H1 (cell line): ENCODE measurements at regions not wholly inside any gene's neighbourhood (a gene's known extent, or its start where the extent isn't known, plus 50 kb on each side); places are given as distances from the start of the nearest gene placed in this dataset.

Experiments used
- CTCF ChIP-seq, 3 experiments: IDR thresholded peaks; 1 replicate in 2 of 3; 2 replicates in 1 of 3; pipeline versions ENCODE4 v1.5.1 to v1.6.1; 2011; ENCODE audit warnings: low read length in 3 of 3, mild to moderate bottlenecking in 3 of 3, inconsistent platforms in 2 of 3, low read depth in 1 of 3, moderate library complexity in 1 of 3; ENCODE audit not compliant: insufficient read depth in 1 of 3; ENCODE audit errors: control extremely low read depth in 1 of 3
- EZH2 ChIP-seq: fragments of 200-600 bp; sonication (generic); IDR thresholded peaks from 2 replicates; pipeline ENCODE4 v1.7.1; 2012; ENCODE audit warnings: low read depth, mild to moderate bottlenecking, moderate library complexity, low read length, inconsistent platforms; ENCODE audit not compliant: severe bottlenecking
- JUN ChIP-seq: IDR thresholded peaks from 2 replicates; pipeline ENCODE4 v1.6.1; 2011; ENCODE audit warnings: low read depth, mild to moderate bottlenecking, improper control_type of control experiment, low read length
- POLR2A ChIP-seq, 2 experiments: IDR thresholded peaks; 1 replicate in 1 of 2; 2 replicates in 1 of 2; pipeline ENCODE4 v1.6.1; 2011; ENCODE audit warnings: low read depth in 2 of 2, low read length in 2 of 2, mild to moderate bottlenecking in 2 of 2; ENCODE audit errors: control extremely low read depth in 1 of 2
- POU5F1 ChIP-seq: IDR thresholded peaks from 2 replicates; pipeline ENCODE4 v1.6.1; 2011; ENCODE audit warnings: low read depth, mild to moderate bottlenecking, low read length, moderate library complexity
- TCF12 ChIP-seq: IDR thresholded peaks from 2 replicates; pipeline ENCODE4 v1.6.1; 2011; ENCODE audit warnings: low read depth, mild to moderate bottlenecking, low read length
- YY1 ChIP-seq: IDR thresholded peaks from 2 replicates; pipeline ENCODE4 v1.6.1; 2011; ENCODE audit warnings: low read depth, mild to moderate bottlenecking, low read length

GRCh38 chr6:168956141-168956838 is 297.4 kb downstream of the THBS2 start:
- no peak for TF ChIP-seq CTCF (IDR thresholded peaks at IDR 0.05; ENCODE audit: control extremely low read depth in 1 of 3, insufficient read depth in 1 of 3, low read depth in 1 of 3, low read length in 3 of 3)
- TF ChIP-seq POU5F1 = no peak
- no peak for TF ChIP-seq EZH2
- no peak for TF ChIP-seq YY1
- TF ChIP-seq JUN = no peak
- TF ChIP-seq TCF12 = no peak
- TF ChIP-seq POLR2A (IDR thresholded peaks at IDR 0.05; ENCODE audit: control extremely low read depth in 1 of 2, low read depth in 2 of 2, low read length in 2 of 2) = no peak
